Hepatocyte (in vitro differentiated cells): ENCODE measurements at regions not wholly inside any gene's neighbourhood (a gene's known extent, or its start where the extent isn't known, plus 50 kb on each side); places are given as distances from the start of the nearest gene placed in this dataset.

Source experiments
- DNase-seq: peaks from one replicate; pipeline ENCODE4 v3.0.0-alpha.2; 2016; ENCODE audit warnings: low spot score
- H2AFZ ChIP-seq: fragments of 200-600 bp; sonication (generic); 2 replicates; pipeline ENCODE4 v1.6.0; 2016; ENCODE audit warnings: antibody characterized with exemption, mild to moderate bottlenecking
- H3K27ac ChIP-seq: fragments of 200-600 bp; sonication (generic); 2 replicates; pipeline ENCODE4 v1.5.1; 2016; ENCODE audit warnings: mild to moderate bottlenecking
- H3K27me3 ChIP-seq: fragments of 200-600 bp; sonication (generic); 2 replicates; pipeline ENCODE4 v1.6.1; 2016
- H3K36me3 ChIP-seq: fragments of 200-600 bp; sonication (generic); replicated peaks from 2 replicates; pipeline ENCODE4 v1.5.1; 2016; ENCODE audit warnings: low read depth; ENCODE audit not compliant: insufficient read depth
- H3K4me1 ChIP-seq: fragments of 200-600 bp; sonication (generic); 2 replicates; pipeline ENCODE4 v1.5.1; 2016; ENCODE audit warnings: mild to moderate bottlenecking, moderate library complexity; ENCODE audit not compliant: insufficient read depth
- H3K4me2 ChIP-seq: fragments of 200-600 bp; sonication (generic); 2 replicates; pipeline ENCODE4 v1.6.0; 2016
- H3K4me3 ChIP-seq: fragments of 200-600 bp; sonication (generic); 2 replicates; pipeline ENCODE4 v1.5.1; 2016; ENCODE audit warnings: mild to moderate bottlenecking
- H3K79me2 ChIP-seq: fragments of 200-600 bp; sonication (generic); 2 replicates; pipeline ENCODE4 v1.6.0; 2017; ENCODE audit warnings: mild to moderate bottlenecking
- H3K9me2 ChIP-seq: fragments of 200-600 bp; sonication (generic); replicated peaks from 2 replicates; pipeline ENCODE4 v1.6.0; 2017; ENCODE audit warnings: mild to moderate bottlenecking; ENCODE audit not compliant: insufficient read depth
- H3K9me3 ChIP-seq: fragments of 200-600 bp; sonication (generic); 2 replicates; pipeline ENCODE4 v1.5.1; 2016; ENCODE audit warnings: low read depth, mild to moderate bottlenecking
- H4K20me1 ChIP-seq: fragments of 200-600 bp; sonication (generic); 2 replicates; pipeline ENCODE4 v1.6.0; 2016; ENCODE audit warnings: mild to moderate bottlenecking; ENCODE audit not compliant: insufficient read depth, poor library complexity, severe bottlenecking
- CTCF ChIP-seq: fragments of 200-600 bp; sonication (generic); IDR thresholded peaks from 2 replicates; pipeline ENCODE4 v1.5.1; 2016; ENCODE audit warnings: antibody characterized with exemption, mild to moderate bottlenecking; ENCODE audit not compliant: poor library complexity
- EZH2 ChIP-seq: fragments of 200-600 bp; sonication (generic); IDR thresholded peaks from 2 replicates; pipeline ENCODE4 v1.6.1; 2016; ENCODE audit warnings: antibody characterized with exemption, mild to moderate bottlenecking, borderline replicate concordance
- EZH2phosphoT487 ChIP-seq: fragments of 200-600 bp; sonication (generic); IDR thresholded peaks from one replicate; pipeline ENCODE4 v1.6.1; 2018; ENCODE audit warnings: antibody characterized with exemption, mild to moderate bottlenecking, low read depth, moderate library complexity; ENCODE audit not compliant: unreplicated experiment, severe bottlenecking
- WGBS: methylation state at CpG from one replicate; pipeline ENCODE4 v1.1.6; 2016; ENCODE audit warnings: low lambda C conversion rate; ENCODE audit errors: missing lambda C conversion rate; 5-methylcytosine and 5-hydroxymethylcytosine counted together

- no peak for TF ChIP-seq EZH2
- TF ChIP-seq EZH2phosphoT487 = no peak
- TF ChIP-seq CTCF = no peak
- 90% methylated on average over 3 of the region's 3 CpGs for WGBS
- H3K36me3 ChIP-seq = no peaks in the 10 kb centered on the region
These were observed 151.2 kb upstream of the UBE2E1 start for GRCh38 chr3:23654571-23654970.

GRCh38 chr3:23655749-23656148 lies 150.0 kb upstream of the UBE2E1 start:
- no peak for DNase-seq
- Histone ChIP-seq H3K79me2 (no peaks in the 10 kb centered on the region), H3K9me3 (no peaks in the 10 kb centered on the region), H2AFZ (no peak overlapping the region), H4K20me1 (no peaks in the 10 kb centered on the region), H3K4me2 (no peak overlapping the region), H3K27ac (no peak overlapping the region), H3K36me3 (no peaks in the 10 kb centered on the region), H3K27me3 (no peaks in the 10 kb centered on the region), H3K4me1 (no peaks in the 10 kb centered on the region), H3K9me2 (no peaks in the 10 kb centered on the region), H3K4me3 (no peak overlapping the region)
- TF ChIP-seq CTCF = no peak
- no peak for TF ChIP-seq EZH2phosphoT487
- TF ChIP-seq EZH2 = no peak
- 98% methylated on average over 3 of the region's 3 CpGs for WGBS

More at GRCh38 chr3:23654571-23654970, 151.2 kb upstream of the UBE2E1 start:
- no peak overlapping the region for H3K4me2 ChIP-seq
- H3K9me2 ChIP-seq = no peaks in the 10 kb centered on the region
- no peak overlapping the region for H3K27ac ChIP-seq
- H3K27me3 ChIP-seq = no peaks in the 10 kb centered on the region
- no peaks in the 10 kb centered on the region for H3K4me1 ChIP-seq
- no peaks in the 10 kb centered on the region for H3K9me3 ChIP-seq
- H2AFZ ChIP-seq = no peak overlapping the region
- H3K79me2 ChIP-seq = no peaks in the 10 kb centered on the region
- no peak overlapping the region for H3K4me3 ChIP-seq
- no peak for DNase-seq
- H4K20me1 ChIP-seq = no peaks in the 10 kb centered on the region

- H3K9me2 ChIP-seq = no peaks in the 10 kb centered on the region
- no peaks in the 10 kb centered on the region for H3K79me2 ChIP-seq
- no peak overlapping the region for H3K4me2 ChIP-seq
- H4K20me1 ChIP-seq = no peaks in the 10 kb centered on the region
- H3K36me3 ChIP-seq = no peaks in the 10 kb centered on the region
- H3K27ac ChIP-seq = no peak overlapping the region
- H3K4me1 ChIP-seq = no peaks in the 10 kb centered on the region
- no peak for DNase-seq
- no peak for TF ChIP-seq EZH2
- no peak for TF ChIP-seq CTCF
- no peak for TF ChIP-seq EZH2phosphoT487
- no peak overlapping the region for H2AFZ ChIP-seq
- H3K9me3 ChIP-seq = no peaks in the 10 kb centered on the region
- H3K4me3 ChIP-seq = no peak overlapping the region
- WGBS = 96% methylated on average over 5 of the region's 5 CpGs
- H3K27me3 ChIP-seq = no peaks in the 10 kb centered on the region
These were observed 149.6 kb upstream of the UBE2E1 start for GRCh38 chr3:23656199-23656598.

DNA sequence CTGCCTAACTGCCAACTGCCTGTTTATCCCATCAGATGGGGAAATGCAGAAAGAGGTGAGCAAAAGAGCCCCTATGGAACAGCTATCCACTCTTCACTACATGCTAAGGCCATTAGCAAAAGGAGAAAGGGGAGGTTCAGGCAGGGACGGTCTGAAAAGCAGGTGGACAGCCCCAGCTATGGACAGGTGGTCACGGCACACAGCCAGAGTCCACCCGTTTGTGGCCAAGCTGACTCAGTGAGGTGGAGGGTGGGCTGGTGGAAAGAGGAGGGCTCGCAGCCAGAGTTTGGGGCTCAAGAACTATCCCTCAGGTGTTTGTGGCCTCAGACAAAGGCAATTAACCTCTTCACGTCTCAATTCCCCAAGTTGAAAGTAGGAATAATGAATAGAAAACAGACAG lies 148.9 kb upstream of the UBE2E1 start:
- Histone ChIP-seq H3K9me2 (no peaks in the 10 kb centered on the region), H2AFZ (no peak overlapping the region), H3K4me1 (no peaks in the 10 kb centered on the region), H3K27ac (no peak overlapping the region), H3K27me3 (no peaks in the 10 kb centered on the region), H4K20me1 (no peaks in the 10 kb centered on the region), H3K36me3 (no peaks in the 10 kb centered on the region), H3K4me2 (no peak overlapping the region), H3K79me2 (no peaks in the 10 kb centered on the region), H3K9me3 (no peaks in the 10 kb centered on the region), H3K4me3 (no peak overlapping the region)
- WGBS = 91% methylated on average over 5 of the region's 5 CpGs
- TF ChIP-seq CTCF = no peak
- no peak for TF ChIP-seq EZH2
- no peak for TF ChIP-seq EZH2phosphoT487
- no peak for DNase-seq
